ENCODE measurements at regions not wholly inside any gene's neighbourhood (a gene's known extent, or its start where the extent isn't known, plus 50 kb on each side); places are given as distances from the start of the nearest gene placed in this dataset.

DNA sequence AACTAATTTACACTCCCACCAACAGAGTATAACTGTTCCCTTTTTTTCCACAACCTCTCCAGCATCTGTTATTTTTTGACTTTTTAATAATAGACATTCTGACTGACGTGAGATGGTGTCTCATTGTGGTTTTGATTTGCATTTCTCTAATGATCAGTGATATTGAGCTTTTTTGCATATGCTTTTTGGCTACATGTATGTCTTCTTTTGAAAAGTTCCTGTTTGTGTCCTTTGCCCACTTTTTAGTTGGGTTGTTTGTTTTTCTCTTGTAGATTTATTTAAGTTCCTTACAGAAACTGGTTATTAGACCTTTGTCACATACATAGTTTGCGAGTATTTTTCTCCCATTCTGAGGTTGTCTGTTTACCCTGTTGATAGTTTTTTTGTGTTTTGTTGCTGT is 375.2 kb downstream of the MATN1 start:
- TF ChIP-seq POLR2A (IDR thresholded peaks at IDR 0.05) (no peak), POLR2AphosphoS5 (IDR thresholded peaks at IDR 0.05) (no peak)
- TF ChIP-seq, protein P1, sequence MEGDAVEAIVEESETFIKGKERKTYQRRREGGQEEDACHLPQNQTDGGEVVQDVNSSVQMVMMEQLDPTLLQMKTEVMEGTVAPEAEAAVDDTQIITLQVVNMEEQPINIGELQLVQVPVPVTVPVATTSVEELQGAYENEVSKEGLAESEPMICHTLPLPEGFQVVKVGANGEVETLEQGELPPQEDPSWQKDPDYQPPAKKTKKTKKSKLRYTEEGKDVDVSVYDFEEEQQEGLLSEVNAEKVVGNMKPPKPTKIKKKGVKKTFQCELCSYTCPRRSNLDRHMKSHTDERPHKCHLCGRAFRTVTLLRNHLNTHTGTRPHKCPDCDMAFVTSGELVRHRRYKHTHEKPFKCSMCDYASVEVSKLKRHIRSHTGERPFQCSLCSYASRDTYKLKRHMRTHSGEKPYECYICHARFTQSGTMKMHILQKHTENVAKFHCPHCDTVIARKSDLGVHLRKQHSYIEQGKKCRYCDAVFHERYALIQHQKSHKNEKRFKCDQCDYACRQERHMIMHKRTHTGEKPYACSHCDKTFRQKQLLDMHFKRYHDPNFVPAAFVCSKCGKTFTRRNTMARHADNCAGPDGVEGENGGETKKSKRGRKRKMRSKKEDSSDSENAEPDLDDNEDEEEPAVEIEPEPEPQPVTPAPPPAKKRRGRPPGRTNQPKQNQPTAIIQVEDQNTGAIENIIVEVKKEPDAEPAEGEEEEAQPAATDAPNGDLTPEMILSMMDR (IDR thresholded peaks at IDR 0.05) = no peak

Data from upper lobe of left lung (tissue), 4 donors.